ENCODE measurements at regions not wholly inside any gene's neighbourhood (a gene's known extent, or its start where the extent isn't known, plus 50 kb on each side); places are given as distances from the start of the nearest gene placed in this dataset.

DNA sequence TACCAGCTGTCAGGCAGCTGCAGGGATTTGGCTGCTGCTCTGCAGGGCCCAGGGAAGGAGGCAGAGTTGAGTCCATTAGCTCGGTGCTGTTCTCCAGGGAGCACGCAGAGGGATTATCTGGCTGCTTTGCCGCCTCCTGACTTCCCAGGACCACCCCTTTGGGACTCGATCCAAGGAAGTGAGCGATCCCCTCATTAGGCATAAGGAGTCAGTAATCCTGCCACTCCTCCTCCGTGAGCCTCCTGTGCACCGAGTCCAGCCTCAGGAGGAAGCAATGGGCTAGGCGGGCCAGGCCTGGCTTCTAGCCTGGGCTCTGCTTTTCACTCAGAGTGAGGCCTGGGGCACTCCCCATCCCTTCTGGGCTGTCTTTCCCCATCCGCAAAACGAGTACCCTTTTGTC lies 417.9 kb downstream of the RPS24 start:
- TF ChIP-seq, protein P1, sequence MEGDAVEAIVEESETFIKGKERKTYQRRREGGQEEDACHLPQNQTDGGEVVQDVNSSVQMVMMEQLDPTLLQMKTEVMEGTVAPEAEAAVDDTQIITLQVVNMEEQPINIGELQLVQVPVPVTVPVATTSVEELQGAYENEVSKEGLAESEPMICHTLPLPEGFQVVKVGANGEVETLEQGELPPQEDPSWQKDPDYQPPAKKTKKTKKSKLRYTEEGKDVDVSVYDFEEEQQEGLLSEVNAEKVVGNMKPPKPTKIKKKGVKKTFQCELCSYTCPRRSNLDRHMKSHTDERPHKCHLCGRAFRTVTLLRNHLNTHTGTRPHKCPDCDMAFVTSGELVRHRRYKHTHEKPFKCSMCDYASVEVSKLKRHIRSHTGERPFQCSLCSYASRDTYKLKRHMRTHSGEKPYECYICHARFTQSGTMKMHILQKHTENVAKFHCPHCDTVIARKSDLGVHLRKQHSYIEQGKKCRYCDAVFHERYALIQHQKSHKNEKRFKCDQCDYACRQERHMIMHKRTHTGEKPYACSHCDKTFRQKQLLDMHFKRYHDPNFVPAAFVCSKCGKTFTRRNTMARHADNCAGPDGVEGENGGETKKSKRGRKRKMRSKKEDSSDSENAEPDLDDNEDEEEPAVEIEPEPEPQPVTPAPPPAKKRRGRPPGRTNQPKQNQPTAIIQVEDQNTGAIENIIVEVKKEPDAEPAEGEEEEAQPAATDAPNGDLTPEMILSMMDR (IDR thresholded peaks at IDR 0.05; ENCODE audit: low read length), result no peak
- no peak for TF ChIP-seq EZH2 (IDR thresholded peaks at IDR 0.05; ENCODE audit: borderline replicate concordance, low read length)
